HG03442 (cell line): ENCODE measurements at regions not wholly inside any gene's neighbourhood (a gene's known extent, or its start where the extent isn't known, plus 50 kb on each side); places are given as distances from the start of the nearest gene placed in this dataset.
"Not testable (repeated sequence)": the region's sequence is repeated elsewhere in the genome, so short reads cannot be mapped to it uniquely, and the experiment has no call there.

Source experiments
- ATAC-seq: cut with Tn5 transposase; IDR thresholded peaks from one replicate; pipeline ENCODE4 v1.9.1; 2021; ENCODE audit warnings: mild to moderate bottlenecking, moderate library complexity; ENCODE audit not compliant: unreplicated experiment

DNA sequence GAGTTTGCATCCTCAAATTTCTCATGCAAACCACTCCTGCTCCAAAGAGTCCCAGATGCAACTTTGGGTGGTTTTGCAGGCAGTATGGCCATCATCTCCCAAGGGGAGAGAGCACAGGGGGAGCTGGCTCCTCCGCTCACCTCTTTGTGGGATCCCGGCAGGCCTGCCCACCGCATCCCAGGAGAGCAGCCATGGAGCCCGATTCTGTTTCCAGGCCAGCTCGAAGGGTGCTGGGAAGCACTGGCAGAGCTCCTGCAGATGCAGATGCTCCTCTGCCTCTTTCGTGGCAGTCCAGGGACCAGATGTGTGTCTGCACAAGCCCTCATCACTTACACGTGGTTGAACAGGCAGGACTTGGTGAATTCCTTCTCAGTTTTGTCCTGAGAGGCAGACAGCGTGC is 239.3 kb upstream of the SGCG start:
- not testable (repeated sequence) for ATAC-seq

DNA sequence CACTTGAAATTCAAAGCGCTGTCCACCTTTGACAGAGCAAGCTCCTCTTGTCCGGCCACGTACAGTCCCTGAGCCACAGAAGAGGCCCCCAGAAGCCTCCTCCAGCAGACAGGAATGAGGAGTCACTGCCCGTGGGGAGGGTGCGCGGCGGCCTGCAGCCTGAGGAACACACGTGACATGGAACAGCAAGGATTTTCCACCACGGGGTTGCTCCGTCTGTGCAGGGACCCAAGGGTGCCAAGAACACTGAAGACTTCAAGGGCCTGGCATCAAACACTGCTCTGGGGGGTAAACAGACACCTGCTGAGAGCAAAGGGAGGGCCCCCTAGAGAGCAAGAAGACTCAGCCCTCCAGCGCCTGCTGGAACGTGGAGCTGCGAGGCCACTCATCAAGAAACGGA is 237.9 kb upstream of the SGCG start:
- ATAC-seq: not testable (repeated sequence)

DNA sequence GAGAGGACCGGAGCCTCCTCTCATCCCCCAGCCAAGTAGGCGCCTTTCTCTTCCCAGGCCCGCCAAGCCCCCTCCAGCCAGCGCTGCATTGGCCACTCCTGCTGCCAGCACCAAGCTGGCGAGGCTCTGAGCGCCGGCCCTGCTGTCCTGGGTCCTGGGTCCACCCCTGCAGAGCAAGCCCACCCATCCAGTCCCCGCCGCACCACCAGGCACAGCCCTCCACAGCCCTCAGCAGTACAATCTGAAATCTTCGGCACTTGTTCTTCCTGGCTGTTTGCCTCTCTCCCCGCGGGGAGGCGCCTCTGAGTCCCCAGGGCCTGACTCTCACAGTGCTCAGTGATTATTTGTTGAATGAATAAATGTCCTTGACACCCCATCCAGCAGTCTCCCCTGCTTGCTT is 236.4 kb upstream of the SGCG start:
- no peak for ATAC-seq

DNA sequence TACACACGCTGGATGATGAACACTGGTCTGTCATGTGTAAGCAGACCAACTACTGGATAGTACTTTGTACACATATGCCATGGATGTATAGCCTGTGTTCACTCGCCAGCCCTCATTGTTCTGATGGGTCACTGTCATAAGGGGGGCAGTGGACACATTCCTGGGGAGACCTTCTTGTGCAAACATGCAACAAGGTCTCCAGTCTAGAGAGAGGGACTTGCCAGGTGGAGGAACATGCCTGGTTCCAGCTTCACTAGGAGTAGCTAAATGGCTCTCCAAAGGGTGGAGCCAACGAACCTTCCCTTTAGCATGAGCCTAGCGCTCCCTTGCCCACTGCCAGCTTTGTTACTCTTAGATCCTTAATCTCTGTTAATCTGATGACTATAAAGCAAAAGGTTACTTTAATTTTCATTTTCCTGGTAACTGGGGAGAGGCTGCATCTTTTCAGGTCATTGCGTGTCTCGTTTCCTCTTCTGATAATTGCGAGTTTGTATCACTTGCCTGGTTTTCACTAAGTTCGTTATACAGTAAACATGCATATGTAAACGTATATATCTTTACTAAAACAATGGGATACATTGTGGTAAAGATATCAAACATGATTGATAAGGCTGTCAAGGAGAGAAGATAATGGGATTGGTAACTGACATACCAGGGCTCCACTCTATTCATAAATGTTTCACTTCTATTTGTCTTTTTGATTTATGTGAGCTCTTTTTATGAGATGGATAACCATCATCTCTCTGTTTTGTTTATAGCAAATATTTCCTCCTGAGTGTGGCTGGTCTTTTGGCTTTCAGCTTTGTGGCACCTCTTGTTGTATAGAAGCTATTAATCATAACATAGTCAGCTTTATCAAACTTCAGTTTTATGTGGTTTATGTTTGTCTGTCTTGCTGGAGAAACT is 235.2 kb upstream of the SGCG start:
- no peak for ATAC-seq

DNA sequence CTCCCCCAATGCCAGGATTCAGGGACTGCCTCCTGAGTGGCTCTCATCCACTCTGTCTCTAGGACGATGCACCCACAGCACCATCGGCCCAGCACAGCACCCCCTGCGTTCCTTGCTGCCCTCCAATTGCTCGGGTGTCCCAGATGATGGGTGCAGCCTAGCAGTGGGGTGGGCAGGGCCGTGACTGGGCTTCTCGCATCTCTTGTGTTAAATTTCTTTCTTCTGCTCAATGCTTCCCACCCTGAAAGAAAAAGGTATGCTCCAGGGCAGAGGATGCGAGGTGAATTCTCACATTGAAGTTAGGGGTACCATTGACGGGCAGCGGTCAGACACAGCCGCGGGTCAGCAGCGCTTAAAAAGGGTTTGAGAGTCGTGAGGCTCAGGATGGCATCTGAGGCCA is 232.4 kb upstream of the SGCG start:
- ATAC-seq: no peak

DNA sequence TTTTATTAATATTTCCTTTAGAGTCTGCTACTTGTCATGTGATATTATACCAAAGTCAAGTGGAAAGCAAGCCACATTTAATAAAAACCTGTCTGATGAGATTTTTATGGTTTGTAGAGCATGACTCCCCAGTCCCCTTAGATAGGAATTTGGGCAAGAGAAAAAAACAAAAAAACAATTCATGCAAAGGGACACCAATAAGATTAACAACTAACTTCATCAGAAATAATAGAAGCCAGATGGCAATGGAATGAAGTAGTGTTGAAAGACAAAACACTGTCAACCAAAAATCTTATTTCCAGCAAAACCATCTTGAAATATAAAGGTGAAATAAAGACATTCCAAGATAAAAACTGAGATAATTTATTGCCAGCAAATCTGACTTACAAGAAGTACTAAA is 228.8 kb upstream of the SGCG start:
- not testable (repeated sequence) for ATAC-seq

DNA sequence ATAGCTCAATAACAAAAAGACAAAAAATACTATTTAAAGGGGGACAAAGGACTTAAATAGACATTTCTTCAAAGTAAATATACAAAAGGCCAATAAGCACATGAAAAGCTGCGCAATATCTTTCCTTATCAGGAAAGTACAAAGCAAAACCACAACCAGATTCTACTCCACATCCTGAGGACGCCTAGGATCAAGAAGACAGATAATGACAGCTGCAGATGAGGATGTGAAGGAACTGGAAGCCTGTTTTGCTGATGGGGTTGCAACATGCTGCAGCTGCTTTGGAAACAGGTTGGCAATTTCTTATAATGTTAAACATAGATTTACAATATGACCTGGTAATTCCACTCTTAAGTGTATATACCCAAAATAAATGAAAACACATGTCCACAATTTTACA is 225.6 kb upstream of the SGCG start:
- ATAC-seq: not testable (repeated sequence)

DNA sequence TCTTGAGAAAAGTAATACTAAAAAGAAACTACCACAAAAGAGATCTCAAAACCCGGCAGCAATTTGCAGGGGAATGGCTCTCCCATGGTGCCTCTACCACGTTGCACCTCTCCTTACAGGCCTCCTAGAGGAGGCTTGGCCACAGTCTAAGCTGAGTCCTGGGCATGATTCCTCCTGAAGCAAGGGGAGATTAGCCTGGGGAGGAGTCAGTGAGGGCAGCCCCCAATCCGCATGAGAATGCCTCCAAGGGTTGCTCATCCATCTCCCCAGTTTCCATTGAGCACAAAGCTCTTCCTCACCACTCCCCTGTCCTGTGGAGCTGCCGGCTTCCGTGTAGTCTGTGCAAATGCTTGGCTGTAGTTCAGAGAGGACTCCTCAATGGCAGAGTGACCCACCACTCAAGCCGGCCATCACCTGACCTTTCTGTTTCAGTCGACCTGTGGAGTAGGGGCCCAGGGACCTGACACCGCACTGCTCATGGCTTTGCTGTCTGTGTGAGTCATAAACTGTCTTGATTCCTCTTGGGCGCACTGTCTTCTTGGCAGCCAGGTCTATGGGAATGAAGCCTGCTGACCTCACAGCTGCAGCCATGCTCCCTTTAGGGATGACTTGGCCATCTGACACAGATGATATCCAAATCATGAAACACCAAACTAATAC is 224.2 kb upstream of the SGCG start:
- not testable (repeated sequence) for ATAC-seq

DNA sequence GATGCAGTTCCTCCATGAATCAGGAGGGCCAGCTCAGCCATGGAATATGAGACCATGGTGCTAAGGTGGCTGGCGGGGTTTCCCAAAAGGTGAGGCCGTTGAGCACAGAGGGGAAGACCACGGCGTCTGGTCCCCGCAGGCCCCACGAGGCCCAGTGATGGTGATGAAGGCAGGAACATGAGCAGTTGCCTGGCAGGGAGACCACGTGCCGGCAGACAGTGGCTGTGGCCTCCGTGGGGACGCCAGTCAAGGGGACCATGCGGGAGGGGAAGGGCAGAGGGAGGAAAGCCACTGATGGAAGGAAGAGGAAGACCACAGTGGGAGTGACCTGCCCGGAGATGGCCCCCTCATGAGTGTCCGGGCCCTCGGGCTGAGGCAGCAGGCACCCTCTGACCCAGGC is 220.9 kb upstream of the SGCG start:
- ATAC-seq: not testable (repeated sequence)

DNA sequence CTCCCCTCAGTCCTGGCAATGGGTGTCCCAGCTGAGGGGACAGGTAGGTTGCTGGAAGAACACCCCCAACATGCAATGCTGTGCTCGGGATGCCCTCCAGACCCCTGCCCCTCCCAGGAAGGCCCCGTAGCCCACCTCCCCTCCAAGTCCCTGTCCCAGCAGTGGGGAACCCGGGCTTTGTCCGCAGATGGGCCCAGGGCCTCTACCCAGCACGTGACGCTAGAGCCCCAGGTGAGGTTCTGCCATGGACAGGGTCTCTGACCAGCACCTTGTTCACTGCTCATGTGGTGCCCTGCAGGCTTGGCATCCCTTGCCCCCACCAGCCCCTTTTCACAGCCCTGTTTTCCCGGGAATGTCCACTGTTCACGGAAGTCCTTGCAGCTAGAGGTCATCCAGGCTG is 220.0 kb upstream of the SGCG start:
- no peak for ATAC-seq

DNA sequence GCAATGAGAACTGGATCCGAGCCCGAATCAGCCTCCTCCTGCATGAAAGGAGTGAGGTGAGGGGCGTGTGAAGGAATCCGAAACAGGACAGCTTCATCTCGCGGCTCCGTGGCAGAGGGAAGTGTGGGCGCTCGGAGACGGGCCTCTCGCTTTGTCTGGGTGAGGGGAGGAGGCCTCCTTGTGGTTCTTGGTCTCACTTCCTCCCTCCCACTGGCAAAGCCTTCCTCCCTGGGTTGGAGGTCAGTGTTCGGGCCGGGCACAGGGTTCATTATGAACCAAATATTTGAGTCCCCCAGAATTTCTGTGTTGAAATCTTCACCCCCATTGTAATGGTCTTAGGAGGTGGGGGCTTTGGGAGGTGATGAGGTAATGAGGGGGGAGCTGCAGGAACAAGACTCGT is 219.4 kb upstream of the SGCG start:
- not testable (repeated sequence) for ATAC-seq

DNA sequence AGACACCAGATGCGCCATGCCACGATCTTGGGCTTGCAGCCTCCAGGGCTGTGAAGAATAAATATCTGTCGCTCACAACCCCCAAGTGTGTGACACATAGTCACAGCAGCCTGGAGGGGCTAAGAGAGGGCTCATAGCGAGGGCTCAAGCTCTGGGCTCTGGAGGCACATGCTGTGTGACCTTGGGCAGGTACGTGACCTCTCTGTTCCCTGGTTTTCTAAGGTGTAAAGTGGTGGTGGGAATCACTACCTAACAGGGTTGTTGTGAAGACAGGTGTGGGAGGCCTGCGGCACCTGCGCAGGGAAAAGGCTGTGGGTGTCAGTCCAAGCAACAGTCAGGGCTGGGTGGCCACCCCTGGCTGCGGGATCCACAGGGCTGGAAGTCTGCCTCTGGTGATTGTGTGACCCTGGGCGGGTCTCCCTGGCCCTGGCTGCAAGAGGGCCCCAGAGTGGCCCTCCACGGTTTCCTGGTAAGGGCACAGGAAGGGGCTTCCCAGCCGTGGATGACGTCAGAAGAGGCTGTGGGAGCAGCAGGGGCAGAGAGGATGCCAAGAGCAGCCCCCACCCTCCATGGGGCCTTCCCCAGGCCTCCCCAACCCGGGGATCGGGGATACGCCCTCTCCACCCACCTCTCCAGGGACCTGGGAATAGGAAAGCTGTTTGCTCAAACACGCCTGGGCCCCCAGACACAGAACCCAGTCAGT is 218.8 kb upstream of the SGCG start:
- no peak for ATAC-seq

DNA sequence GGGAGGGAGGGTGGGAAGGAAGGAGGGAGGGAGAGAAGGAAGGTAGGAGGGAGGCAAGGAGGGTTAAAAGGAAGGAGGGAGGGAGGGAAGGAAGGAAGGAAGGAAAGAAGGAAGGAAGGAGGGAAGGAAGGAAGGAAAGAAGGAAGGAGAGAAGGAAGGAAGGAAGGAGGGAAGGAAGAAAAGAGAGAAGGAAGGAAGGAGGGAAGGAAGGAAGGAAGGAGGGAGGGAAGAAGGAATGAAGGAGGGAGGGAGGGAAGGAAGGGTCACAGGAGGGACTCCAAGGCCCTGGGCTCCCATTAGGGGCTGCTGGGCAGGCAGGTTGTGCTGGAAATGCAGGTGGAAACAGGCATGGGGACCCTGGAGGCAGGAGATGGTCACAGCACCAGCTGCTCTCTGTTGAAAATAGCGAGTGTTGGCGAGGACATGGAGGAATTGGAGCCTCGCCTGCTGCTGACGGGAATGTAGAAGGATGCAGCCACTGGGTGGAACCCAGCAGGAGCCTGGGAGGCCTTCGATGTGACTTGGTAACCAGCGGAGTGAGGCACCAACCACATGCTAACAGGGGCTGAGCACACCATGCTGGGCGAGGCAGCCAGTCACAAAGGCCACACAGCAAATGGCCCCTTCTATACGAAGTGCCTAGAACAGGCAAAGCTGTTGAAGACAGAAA is 217.3 kb upstream of the SGCG start:
- not testable (repeated sequence) for ATAC-seq

DNA sequence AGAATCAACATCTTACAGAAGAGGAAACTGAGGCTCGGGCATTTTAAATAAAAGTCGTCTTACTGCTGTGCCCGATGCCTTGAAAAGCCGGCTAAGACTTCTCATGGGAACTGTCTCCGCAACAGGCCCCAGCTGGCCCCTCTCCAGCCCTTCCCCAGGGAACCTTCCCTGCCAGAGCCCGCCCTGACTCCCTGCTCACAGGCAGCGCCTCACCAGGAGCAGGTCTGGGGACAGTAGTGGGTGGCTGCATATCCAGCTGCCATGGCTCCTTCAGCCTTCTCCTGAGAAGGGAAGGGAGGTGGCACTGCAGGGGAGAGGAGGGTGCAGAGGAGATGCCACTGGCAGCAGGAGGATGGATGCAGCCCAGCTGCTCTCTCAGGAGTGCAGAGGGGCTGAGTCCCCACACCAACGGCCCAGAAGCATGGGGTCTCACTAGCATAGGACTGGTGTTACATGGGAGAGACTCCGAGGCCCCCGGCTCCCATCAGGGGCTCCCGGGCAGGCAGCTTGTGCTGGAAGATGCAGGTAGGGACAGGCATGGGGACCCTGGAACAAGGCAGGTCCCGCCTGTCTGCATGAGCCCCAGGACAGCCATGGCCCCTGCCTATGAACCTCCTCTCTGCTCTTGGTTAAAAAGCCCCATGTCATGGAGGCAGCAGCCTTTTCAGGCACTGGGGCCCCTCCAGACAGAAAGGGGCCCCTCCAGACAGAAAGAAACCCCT is 216.4 kb upstream of the SGCG start:
- no peak for ATAC-seq

DNA sequence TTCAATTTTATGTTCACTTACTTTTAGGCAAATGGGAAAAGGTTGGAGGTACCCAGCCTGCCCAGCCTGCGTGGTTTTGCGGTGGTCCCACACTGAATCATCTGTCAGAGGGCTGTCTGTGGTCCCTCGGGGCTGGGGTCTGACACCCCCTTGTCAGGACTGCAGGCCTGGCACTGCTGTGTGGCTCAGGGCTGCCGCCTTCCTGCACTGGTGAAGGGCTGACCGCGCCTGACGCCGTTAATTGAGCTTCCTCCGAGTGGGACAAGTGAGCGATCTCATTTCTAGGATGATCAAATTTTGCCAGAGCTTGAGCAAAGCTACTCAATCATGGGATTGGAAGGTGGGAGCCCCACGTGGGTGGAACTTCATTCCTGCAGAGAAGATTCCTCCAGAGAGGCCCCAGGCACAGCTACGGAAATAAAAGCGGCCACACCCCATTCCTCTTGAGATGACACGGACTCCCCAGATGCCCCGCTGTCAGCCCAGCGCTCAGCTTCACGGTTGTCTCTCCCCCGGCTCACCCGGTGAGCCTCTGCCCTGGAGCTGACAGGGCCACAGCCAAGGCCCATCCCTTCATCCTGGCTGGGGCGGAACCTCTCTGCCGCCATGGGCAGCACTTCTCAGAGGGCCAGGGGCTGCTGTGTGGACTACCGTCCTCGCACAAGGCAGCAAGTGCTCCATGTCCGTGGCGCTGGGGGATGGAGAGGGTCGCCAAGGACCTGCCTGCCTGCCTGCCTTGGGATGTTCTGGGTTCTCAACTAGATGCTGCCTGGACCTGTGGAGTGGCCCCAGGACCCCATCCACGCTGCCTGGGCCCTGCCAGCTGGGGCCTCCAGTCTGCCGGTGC is 215.5 kb upstream of the SGCG start:
- not testable (repeated sequence) for ATAC-seq

DNA sequence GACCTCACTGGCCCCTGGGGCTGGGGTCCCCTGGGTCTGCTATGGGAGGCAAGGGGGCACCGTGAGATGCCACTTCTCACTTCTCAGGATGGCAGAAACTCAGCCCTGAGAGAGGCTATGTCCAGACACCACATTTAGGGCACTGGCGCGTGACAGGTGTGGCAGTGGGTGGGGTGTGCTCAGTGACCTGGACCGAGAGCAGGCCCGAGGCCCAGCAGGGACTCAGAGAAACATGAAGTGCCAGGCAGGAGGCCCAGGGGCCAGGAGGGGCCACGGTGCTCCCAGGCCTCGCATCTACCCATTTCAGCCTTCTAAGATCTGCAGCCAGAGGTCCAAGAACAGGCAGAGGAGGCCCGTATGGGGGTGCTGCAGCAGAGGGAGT is 214.9 kb upstream of the SGCG start:
- ATAC-seq: not testable (repeated sequence)

DNA sequence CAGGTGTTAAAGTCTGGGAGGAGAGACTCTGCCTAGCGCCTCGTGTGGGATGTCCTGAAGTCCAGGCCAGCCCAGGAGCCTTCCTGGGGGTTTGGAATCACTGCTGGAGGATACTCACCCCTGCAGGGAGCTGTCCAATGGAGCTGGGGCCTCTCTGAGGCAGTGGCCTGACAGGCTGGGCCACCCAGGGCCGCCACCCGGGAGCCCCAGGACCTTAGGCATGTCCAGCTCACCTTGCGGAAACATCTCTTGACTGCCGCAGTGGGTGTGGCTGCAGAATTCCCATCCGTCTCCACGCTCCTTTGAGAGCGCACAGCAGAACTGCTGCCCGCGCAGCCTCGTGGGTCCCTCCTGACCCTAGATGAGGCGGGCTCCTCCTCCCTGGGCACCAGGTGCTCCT is 214.0 kb upstream of the SGCG start:
- not testable (repeated sequence) for ATAC-seq

DNA sequence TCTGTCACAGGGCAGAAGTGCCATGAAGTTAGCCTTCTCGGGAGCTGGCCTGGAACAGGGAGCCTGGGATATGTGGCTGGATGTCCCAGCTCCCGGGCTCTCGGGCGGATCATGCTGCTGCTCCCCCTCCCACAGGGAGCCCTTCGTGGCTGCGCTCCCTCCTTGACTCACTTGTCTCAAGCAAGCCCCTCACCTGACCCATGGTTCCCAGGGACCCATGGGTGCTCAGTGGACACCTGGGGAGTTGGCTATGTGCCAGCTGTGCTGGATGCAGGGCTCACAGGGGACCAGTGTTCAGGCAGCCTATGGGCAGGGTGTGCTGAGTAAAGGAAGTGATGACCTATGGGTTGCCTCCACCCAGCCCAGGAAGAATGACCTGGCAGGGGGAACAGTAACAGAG is 213.1 kb upstream of the SGCG start:
- ATAC-seq: no peak

DNA sequence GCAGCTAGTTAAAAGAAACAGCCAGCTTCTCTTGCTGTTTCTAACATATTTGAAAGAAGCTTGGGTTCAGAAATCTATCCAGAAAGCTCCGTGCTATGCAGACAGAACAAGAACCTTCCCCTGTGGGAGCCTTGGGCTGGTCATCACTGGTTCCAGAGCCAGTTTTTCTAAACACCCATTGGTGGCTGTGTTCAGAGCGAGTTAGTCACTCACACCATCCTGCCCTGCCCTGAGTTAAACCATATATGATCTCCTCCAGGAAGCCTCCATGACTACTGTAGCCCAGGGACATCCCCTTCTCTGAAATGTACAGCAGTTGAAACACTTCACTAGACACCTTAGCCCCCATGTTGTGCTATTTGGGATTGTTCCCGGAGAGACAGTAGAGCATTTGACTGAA is 200.8 kb upstream of the SGCG start:
- ATAC-seq: no peak

DNA sequence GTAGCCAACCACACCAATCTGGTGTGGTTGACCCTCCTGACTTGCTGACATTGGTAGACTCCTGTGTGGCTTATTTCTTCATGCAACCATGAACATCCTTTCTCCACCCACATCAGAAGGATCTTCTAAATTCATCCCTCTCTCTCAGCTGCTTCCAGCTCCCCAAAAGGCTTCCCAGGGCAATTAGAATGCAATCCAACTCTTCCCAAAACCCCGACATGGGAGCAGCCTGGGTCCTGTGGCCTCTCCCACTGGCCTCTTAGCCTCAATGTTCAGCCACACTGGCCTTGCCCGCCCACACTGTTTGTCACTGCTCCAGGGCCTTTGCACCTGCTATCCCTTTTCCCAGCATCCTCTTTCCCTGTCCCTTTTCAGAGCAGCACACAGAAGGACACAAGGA is 199.8 kb upstream of the SGCG start:
- no peak for ATAC-seq
